ENCODE measurements at regions not wholly inside any gene's neighbourhood (a gene's known extent, or its start where the extent isn't known, plus 50 kb on each side); places are given as distances from the start of the nearest gene placed in this dataset.
"Not testable (repeated sequence)": the region's sequence is repeated elsewhere in the genome, so short reads cannot be mapped to it uniquely, and the experiment has no call there.

GRCh38 chr12:124070394-124071074 lies 97.5 kb downstream of the ZNF664 start:
- not testable (repeated sequence) for DNase-seq (ENCODE audit: low read depth)

GRCh38 chr12:124071075-124071443 lies 98.0 kb downstream of the ZNF664 start:
- DNase-seq (ENCODE audit: low read depth): no peak

- DNase-seq (ENCODE audit: low read depth): no peak
These were observed 100.5 kb downstream of the ZNF664 start for GRCh38 chr12:124073356-124074035.

GRCh38 chr12:124075841-124076240 lies 102.8 kb downstream of the ZNF664 start:
- no peak for DNase-seq (ENCODE audit: low read depth)

GRCh38 chr12:124077701-124078100 lies 104.7 kb downstream of the ZNF664 start:
- no peak for DNase-seq (ENCODE audit: low read depth)

GRCh38 chr12:124078800-124079199 lies 105.8 kb downstream of the ZNF664 start:
- DNase-seq (ENCODE audit: low read depth): no peak

- no peak for DNase-seq (ENCODE audit: low read depth)
These were observed 107.6 kb downstream of the ZNF664 start for GRCh38 chr12:124080649-124081048.

GRCh38 chr12:124082012-124082411 lies 109.0 kb downstream of the ZNF664 start:
- no peak for DNase-seq (ENCODE audit: low read depth)

GRCh38 chr12:124082687-124083086 lies 109.7 kb downstream of the ZNF664 start:
- DNase-seq (ENCODE audit: low read depth): no peak

GRCh38 chr12:124083708-124084107 lies 110.7 kb downstream of the ZNF664 start:
- no peak for DNase-seq (ENCODE audit: low read depth)

GRCh38 chr12:124085419-124086296 lies 112.6 kb downstream of the ZNF664 start:
- DNase-seq (ENCODE audit: low read depth): no peak

GRCh38 chr12:124086299-124086898 lies 113.4 kb downstream of the ZNF664 start:
- no peak for DNase-seq (ENCODE audit: low read depth)

GRCh38 chr12:124087266-124088051 lies 114.4 kb downstream of the ZNF664 start:
- DNase-seq (ENCODE audit: low read depth): no peak

- no peak for DNase-seq (ENCODE audit: low read depth)
These were observed 115.3 kb downstream of the ZNF664 start for GRCh38 chr12:124088217-124088907.

GRCh38 chr12:124089181-124089914 lies 116.3 kb downstream of the ZNF664 start:
- DNase-seq (ENCODE audit: low read depth): not testable (repeated sequence)

GRCh38 chr12:124091835-124092234 lies 118.8 kb downstream of the ZNF664 start:
- DNase-seq (ENCODE audit: low read depth): no peak

- DNase-seq (ENCODE audit: low read depth): not testable (repeated sequence)
These were observed 119.5 kb downstream of the ZNF664 start for GRCh38 chr12:124092532-124092931.

- no peak for DNase-seq (ENCODE audit: low read depth)
These were observed 120.3 kb downstream of the ZNF664 start for GRCh38 chr12:124093297-124093696.

GRCh38 chr12:124094188-124094587 lies 121.2 kb downstream of the ZNF664 start:
- no peak for DNase-seq (ENCODE audit: low read depth)

Measured in myocyte (in vitro differentiated cells).